GM18951 (cell line): ENCODE measurements at regions not wholly inside any gene's neighbourhood (a gene's known extent, or its start where the extent isn't known, plus 50 kb on each side); places are given as distances from the start of the nearest gene placed in this dataset.

ENCODE experiments used
- POLR2A ChIP-seq: IDR thresholded peaks from 4 replicates; pipeline ENCODE4 v1.6.1; 2011; ENCODE audit warnings: mild to moderate bottlenecking; ENCODE audit not compliant: insufficient read length, insufficient read depth; ENCODE audit errors: extremely low read depth
- in situ Hi-C: fragments of 300-500 bp; cut with MboI; formaldehyde crosslinking; loops from one replicate; pipeline ENCODE4 v1.12.0; 2022; ENCODE audit warnings: low sequenced_read_pairs, mixed read lengths, inconsistent platforms; ENCODE audit not compliant: unreplicated experiment

GRCh38 chr18:34098109-34098508 is 126.6 kb downstream of the NOL4 start:
- in situ Hi-C loops, result no loop called here
- no peak for TF ChIP-seq POLR2A

- TF ChIP-seq POLR2A, result no peak
- in situ Hi-C loops, result no loop called here
Observed at GRCh38 chr18:34097312-34097711, 127.4 kb downstream of the NOL4 start.

- no peak for TF ChIP-seq POLR2A
- in situ Hi-C loops, result no loop called here
Observed at GRCh38 chr18:34094148-34094547, 130.6 kb downstream of the NOL4 start.

GRCh38 chr18:34092796-34093195 is 131.9 kb downstream of the NOL4 start:
- no peak for TF ChIP-seq POLR2A
- in situ Hi-C loops, result no loop called here

GRCh38 chr18:34086370-34086769 is 138.3 kb downstream of the NOL4 start:
- no peak for TF ChIP-seq POLR2A
- in situ Hi-C loops, result no loop called here

- in situ Hi-C loops, result no loop called here
- TF ChIP-seq POLR2A, result no peak
Observed at GRCh38 chr18:34085140-34085739, 139.5 kb downstream of the NOL4 start.

- TF ChIP-seq POLR2A, result no peak
- in situ Hi-C loops, result no loop called here
Observed at GRCh38 chr18:34084635-34085034, 140.1 kb downstream of the NOL4 start.

GRCh38 chr18:34083910-34084535 is 140.7 kb downstream of the NOL4 start:
- no peak for TF ChIP-seq POLR2A
- in situ Hi-C loops, result no loop called here

- TF ChIP-seq POLR2A, result no peak
- in situ Hi-C loops, result no loop called here
Observed at GRCh38 chr18:34077599-34077998, 147.1 kb downstream of the NOL4 start.

- in situ Hi-C loops, result no loop called here
- TF ChIP-seq POLR2A, result no peak
Observed at GRCh38 chr18:34075963-34076860, 148.5 kb downstream of the NOL4 start.

- TF ChIP-seq POLR2A, result no peak
- in situ Hi-C loops, result no loop called here
Observed at GRCh38 chr18:34061226-34061625, 163.5 kb downstream of the NOL4 start.

- in situ Hi-C loops, result no loop called here
- no peak for TF ChIP-seq POLR2A
Observed at GRCh38 chr18:34055227-34055626, 169.5 kb downstream of the NOL4 start.

- in situ Hi-C loops, result no loop called here
- TF ChIP-seq POLR2A, result no peak
Observed at GRCh38 chr18:34050661-34051060, 174.1 kb downstream of the NOL4 start.

- TF ChIP-seq POLR2A, result no peak
- in situ Hi-C loops, result no loop called here
Observed at GRCh38 chr18:34049511-34049910, 175.2 kb downstream of the NOL4 start.

GRCh38 chr18:34048423-34048822 is 176.3 kb downstream of the NOL4 start:
- in situ Hi-C loops, result no loop called here
- TF ChIP-seq POLR2A, result no peak
